WTC11 (cell line): ENCODE measurements at regions not wholly inside any gene's neighbourhood (a gene's known extent, or its start where the extent isn't known, plus 50 kb on each side); places are given as distances from the start of the nearest gene placed in this dataset.

Experiments used
- NFYB ChIP-seq: sonication (generic); formaldehyde crosslinking; conservative IDR thresholded peaks from 2 replicates; pipeline ENCODE4 v1.8.0; 2022; ENCODE audit warnings: low read depth, missing genetic modification reagents
- NR2C2 ChIP-seq: sonication (generic); formaldehyde crosslinking; IDR thresholded peaks from 2 replicates; pipeline ENCODE4 v1.8.0; 2022; ENCODE audit warnings: mild to moderate bottlenecking, missing genetic modification reagents
- SMAD3 ChIP-seq: sonication (generic); formaldehyde crosslinking; IDR thresholded peaks from 2 replicates; pipeline ENCODE4 v1.8.0; 2022; ENCODE audit warnings: missing genetic modification reagents, mild to moderate bottlenecking, borderline replicate concordance
- TCF7 ChIP-seq: sonication (generic); formaldehyde crosslinking; IDR thresholded peaks from 2 replicates; pipeline ENCODE4 v1.8.0; 2022; ENCODE audit warnings: mild to moderate bottlenecking, low read depth, missing genetic modification reagents, moderate library complexity
- ZNF219 ChIP-seq: sonication (generic); formaldehyde crosslinking; IDR thresholded peaks from 2 replicates; pipeline ENCODE4 v1.8.0; 2023; ENCODE audit warnings: missing genetic modification reagents, mild to moderate bottlenecking, borderline replicate concordance
- TF ChIP-seq, protein P1 (sequence below): sonication (generic); formaldehyde crosslinking; IDR thresholded peaks from 2 replicates; pipeline ENCODE4 v1.8.1; 2022; ENCODE audit warnings: low read depth, mild to moderate bottlenecking, moderate library complexity, missing genetic modification reagents, borderline replicate concordance
- TF ChIP-seq, protein P2 (sequence below): fragments of 250-450 bp; sonication (Bioruptor Pico); IDR thresholded peaks from 2 replicates; pipeline ENCODE4 v1.8.0; 2021; ENCODE audit warnings: mild to moderate bottlenecking
- TF ChIP-seq, protein P3 (sequence below): fragments of 200-600 bp; IDR thresholded peaks from 2 replicates; pipeline ENCODE4 v1.8.0; 2022; ENCODE audit warnings: antibody characterized with exemption
- TF ChIP-seq, protein P4 (sequence below): sonication (generic); formaldehyde crosslinking; IDR thresholded peaks from 2 replicates; pipeline ENCODE4 v1.8.1; 2023; ENCODE audit warnings: mild to moderate bottlenecking, missing genetic modification reagents, moderate library complexity
- TF ChIP-seq, protein P5 (sequence below): sonication (generic); formaldehyde crosslinking; IDR thresholded peaks from 2 replicates; pipeline ENCODE4 v1.8.0; 2022; ENCODE audit warnings: mild to moderate bottlenecking, missing genetic modification reagents
- TF ChIP-seq, protein P6 (sequence below): sonication (generic); formaldehyde crosslinking; IDR thresholded peaks from 2 replicates; pipeline ENCODE4 v1.8.0; 2023; ENCODE audit warnings: missing genetic modification reagents
- TF ChIP-seq, protein P7 (sequence below): sonication (generic); formaldehyde crosslinking; IDR thresholded peaks from 2 replicates; pipeline ENCODE4 v1.8.1; 2023; ENCODE audit warnings: mild to moderate bottlenecking, missing genetic modification reagents, moderate library complexity

DNA sequence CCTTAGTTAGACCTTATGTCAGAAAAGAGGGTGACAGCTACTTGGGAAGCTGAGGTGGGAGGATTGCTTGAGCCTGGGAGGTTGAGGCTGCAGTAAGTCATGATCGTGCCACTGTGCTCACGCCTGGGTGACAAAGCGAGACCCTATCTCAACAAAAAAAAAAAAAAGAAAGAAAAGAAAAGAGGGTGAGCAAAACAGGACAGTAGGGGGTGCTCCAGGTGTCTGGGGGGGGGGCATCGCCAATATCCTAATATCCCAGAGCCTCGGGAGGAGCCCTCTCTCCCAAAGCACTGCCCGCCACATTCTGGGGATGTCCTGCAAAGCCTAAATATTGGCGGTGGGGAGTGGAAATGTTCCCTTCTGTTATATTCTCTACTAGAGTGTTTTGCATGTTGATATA is 120.9 kb upstream of the TBL1X start:
- no peak for TF ChIP-seq NR2C2 (CRISPR knock-in tag)
- TF ChIP-seq, protein P1, sequence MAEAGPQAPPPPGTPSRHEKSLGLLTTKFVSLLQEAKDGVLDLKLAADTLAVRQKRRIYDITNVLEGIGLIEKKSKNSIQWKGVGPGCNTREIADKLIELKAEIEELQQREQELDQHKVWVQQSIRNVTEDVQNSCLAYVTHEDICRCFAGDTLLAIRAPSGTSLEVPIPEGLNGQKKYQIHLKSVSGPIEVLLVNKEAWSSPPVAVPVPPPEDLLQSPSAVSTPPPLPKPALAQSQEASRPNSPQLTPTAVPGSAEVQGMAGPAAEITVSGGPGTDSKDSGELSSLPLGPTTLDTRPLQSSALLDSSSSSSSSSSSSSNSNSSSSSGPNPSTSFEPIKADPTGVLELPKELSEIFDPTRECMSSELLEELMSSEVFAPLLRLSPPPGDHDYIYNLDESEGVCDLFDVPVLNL (CRISPR knock-in tag), result no peak
- TF ChIP-seq ZNF219 (CRISPR knock-in tag), result no peak
- TF ChIP-seq, protein P2, sequence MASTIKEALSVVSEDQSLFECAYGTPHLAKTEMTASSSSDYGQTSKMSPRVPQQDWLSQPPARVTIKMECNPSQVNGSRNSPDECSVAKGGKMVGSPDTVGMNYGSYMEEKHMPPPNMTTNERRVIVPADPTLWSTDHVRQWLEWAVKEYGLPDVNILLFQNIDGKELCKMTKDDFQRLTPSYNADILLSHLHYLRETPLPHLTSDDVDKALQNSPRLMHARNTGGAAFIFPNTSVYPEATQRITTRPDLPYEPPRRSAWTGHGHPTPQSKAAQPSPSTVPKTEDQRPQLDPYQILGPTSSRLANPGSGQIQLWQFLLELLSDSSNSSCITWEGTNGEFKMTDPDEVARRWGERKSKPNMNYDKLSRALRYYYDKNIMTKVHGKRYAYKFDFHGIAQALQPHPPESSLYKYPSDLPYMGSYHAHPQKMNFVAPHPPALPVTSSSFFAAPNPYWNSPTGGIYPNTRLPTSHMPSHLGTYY (CRISPR knock-in tag), result no peak
- TF ChIP-seq, protein P3, sequence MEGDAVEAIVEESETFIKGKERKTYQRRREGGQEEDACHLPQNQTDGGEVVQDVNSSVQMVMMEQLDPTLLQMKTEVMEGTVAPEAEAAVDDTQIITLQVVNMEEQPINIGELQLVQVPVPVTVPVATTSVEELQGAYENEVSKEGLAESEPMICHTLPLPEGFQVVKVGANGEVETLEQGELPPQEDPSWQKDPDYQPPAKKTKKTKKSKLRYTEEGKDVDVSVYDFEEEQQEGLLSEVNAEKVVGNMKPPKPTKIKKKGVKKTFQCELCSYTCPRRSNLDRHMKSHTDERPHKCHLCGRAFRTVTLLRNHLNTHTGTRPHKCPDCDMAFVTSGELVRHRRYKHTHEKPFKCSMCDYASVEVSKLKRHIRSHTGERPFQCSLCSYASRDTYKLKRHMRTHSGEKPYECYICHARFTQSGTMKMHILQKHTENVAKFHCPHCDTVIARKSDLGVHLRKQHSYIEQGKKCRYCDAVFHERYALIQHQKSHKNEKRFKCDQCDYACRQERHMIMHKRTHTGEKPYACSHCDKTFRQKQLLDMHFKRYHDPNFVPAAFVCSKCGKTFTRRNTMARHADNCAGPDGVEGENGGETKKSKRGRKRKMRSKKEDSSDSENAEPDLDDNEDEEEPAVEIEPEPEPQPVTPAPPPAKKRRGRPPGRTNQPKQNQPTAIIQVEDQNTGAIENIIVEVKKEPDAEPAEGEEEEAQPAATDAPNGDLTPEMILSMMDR, result no peak
- TF ChIP-seq, protein P4, sequence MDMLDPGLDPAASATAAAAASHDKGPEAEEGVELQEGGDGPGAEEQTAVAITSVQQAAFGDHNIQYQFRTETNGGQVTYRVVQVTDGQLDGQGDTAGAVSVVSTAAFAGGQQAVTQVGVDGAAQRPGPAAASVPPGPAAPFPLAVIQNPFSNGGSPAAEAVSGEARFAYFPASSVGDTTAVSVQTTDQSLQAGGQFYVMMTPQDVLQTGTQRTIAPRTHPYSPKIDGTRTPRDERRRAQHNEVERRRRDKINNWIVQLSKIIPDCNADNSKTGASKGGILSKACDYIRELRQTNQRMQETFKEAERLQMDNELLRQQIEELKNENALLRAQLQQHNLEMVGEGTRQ (CRISPR knock-in tag), result no peak
- TF ChIP-seq, protein P5, sequence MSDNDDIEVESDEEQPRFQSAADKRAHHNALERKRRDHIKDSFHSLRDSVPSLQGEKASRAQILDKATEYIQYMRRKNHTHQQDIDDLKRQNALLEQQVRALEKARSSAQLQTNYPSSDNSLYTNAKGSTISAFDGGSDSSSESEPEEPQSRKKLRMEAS, result no peak
- no peak for TF ChIP-seq TCF7 (CRISPR knock-in tag)
- TF ChIP-seq, protein P6, sequence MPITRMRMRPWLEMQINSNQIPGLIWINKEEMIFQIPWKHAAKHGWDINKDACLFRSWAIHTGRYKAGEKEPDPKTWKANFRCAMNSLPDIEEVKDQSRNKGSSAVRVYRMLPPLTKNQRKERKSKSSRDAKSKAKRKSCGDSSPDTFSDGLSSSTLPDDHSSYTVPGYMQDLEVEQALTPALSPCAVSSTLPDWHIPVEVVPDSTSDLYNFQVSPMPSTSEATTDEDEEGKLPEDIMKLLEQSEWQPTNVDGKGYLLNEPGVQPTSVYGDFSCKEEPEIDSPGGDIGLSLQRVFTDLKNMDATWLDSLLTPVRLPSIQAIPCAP (CRISPR knock-in tag), result no peak
- TF ChIP-seq NFYB, result no peak
- no peak for TF ChIP-seq SMAD3 (CRISPR knock-in tag)
- TF ChIP-seq, protein P7, sequence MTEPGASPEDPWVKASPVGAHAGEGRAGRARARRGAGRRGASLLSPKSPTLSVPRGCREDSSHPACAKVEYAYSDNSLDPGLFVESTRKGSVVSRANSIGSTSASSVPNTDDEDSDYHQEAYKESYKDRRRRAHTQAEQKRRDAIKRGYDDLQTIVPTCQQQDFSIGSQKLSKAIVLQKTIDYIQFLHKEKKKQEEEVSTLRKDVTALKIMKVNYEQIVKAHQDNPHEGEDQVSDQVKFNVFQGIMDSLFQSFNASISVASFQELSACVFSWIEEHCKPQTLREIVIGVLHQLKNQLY (CRISPR knock-in tag), result no peak
